GM23338 (cell line): ENCODE measurements at regions not wholly inside any gene's neighbourhood (a gene's known extent, or its start where the extent isn't known, plus 50 kb on each side); places are given as distances from the start of the nearest gene placed in this dataset.

Source experiments
- ATAC-seq: fragments of 200-7000 bp; cut with Tn5 transposase; 3 replicates; pipeline ENCODE4 v1.9.1; 2020
- DNase-seq: peaks from one replicate; pipeline ENCODE4 v3.0.0-alpha.2; 2015; ENCODE audit warnings: low spot score
- H2AFZ ChIP-seq: fragments of 200-600 bp; sonication (generic); 2 replicates; pipeline ENCODE4 v1.8.0; 2016; ENCODE audit warnings: antibody characterized with exemption, mild to moderate bottlenecking, moderate library complexity
- H3F3A ChIP-seq: fragments of 200-600 bp; sonication (generic); replicated peaks from 2 replicates; pipeline ENCODE4 v1.8.0; 2017; ENCODE audit warnings: antibody characterized with exemption, mixed run types, low read depth
- H3K27ac ChIP-seq: fragments of 200-600 bp; sonication (generic); 2 replicates; pipeline ENCODE4 v1.6.1; 2016; ENCODE audit warnings: low read depth
- H3K27me3 ChIP-seq: fragments of 200-600 bp; sonication (generic); 2 replicates; pipeline ENCODE4 v1.8.0; 2016; ENCODE audit warnings: mild to moderate bottlenecking, mixed run types, moderate library complexity; ENCODE audit not compliant: insufficient read depth
- H3K36me3 ChIP-seq: fragments of 200-600 bp; sonication (generic); 2 replicates; pipeline ENCODE4 v1.8.0; 2016; ENCODE audit warnings: mild to moderate bottlenecking; ENCODE audit not compliant: insufficient read depth
- H3K4me1 ChIP-seq: fragments of 200-600 bp; sonication (generic); 2 replicates; pipeline ENCODE4 v1.8.0; 2016; ENCODE audit warnings: mild to moderate bottlenecking, moderate library complexity; ENCODE audit not compliant: insufficient read depth
- H3K4me2 ChIP-seq: fragments of 200-600 bp; sonication (generic); 2 replicates; pipeline ENCODE4 v1.7.1; 2017; ENCODE audit warnings: mixed run types
- H3K4me3 ChIP-seq: fragments of 200-600 bp; sonication (generic); 2 replicates; pipeline ENCODE4 v1.6.1; 2016; ENCODE audit warnings: mixed run types
- H3K79me2 ChIP-seq: fragments of 200-600 bp; sonication (generic); replicated peaks from 2 replicates; pipeline ENCODE4 v1.8.0; 2017; ENCODE audit warnings: mild to moderate bottlenecking; ENCODE audit not compliant: insufficient read depth
- H3K9me2 ChIP-seq: fragments of 200-600 bp; sonication (generic); 2 replicates; pipeline ENCODE4 v1.8.0; 2017; ENCODE audit not compliant: insufficient read depth
- H4K20me1 ChIP-seq: fragments of 200-600 bp; sonication (generic); replicated peaks from 2 replicates; pipeline ENCODE4 v1.8.0; 2017; ENCODE audit warnings: mild to moderate bottlenecking; ENCODE audit not compliant: insufficient read depth
- H3K27ac Mint-ChIP-seq: 2 replicates; pipeline ENCODE4 v1.8.0; 2020; ENCODE audit warnings: inconsistent platforms, mild to moderate bottlenecking, moderate library complexity, mixed read lengths
- H3K27me3 Mint-ChIP-seq: 3 replicates; pipeline ENCODE4 v1.8.0; 2022; ENCODE audit warnings: low read depth, mild to moderate bottlenecking, moderate library complexity, mixed read lengths, inconsistent platforms; ENCODE audit not compliant: insufficient read depth, poor library complexity
- H3K36me3 Mint-ChIP-seq: 3 replicates; pipeline ENCODE4 v1.8.0; 2021; ENCODE audit warnings: low read depth, mild to moderate bottlenecking, inconsistent platforms, moderate library complexity, mixed read lengths
- H3K4me1 Mint-ChIP-seq: 3 replicates; pipeline ENCODE4 v1.8.0; 2020; ENCODE audit warnings: mild to moderate bottlenecking, inconsistent platforms, mixed read lengths
- H3K4me3 Mint-ChIP-seq: 3 replicates; pipeline ENCODE4 v1.8.0; 2021; ENCODE audit warnings: moderate library complexity, mild to moderate bottlenecking, inconsistent platforms, mixed read lengths
- H3K9me3 Mint-ChIP-seq: 3 replicates; pipeline ENCODE4 v1.8.0; 2020; ENCODE audit warnings: moderate library complexity, mild to moderate bottlenecking, inconsistent platforms, mixed read lengths
- CREB1 ChIP-seq: fragments of 250-450 bp; sonication (Bioruptor Pico); IDR thresholded peaks from 2 replicates; pipeline ENCODE4 v1.5.0; 2020; ENCODE audit warnings: low read depth, mild to moderate bottlenecking, moderate library complexity
- CTCF ChIP-seq, 2 experiments: fragments of 200-600 bp in 1 of 2; sonication (generic) in 1 of 2; conservative IDR thresholded peaks; 2 replicates each; pipeline versions ENCODE4 v1.5.1 to v1.6.1; 2016 to 2017; ENCODE audit warnings: antibody characterized with exemption in 2 of 2, low read depth in 2 of 2, mild to moderate bottlenecking in 2 of 2, moderate library complexity in 1 of 2
- ETS1 ChIP-seq: IDR thresholded peaks from 2 replicates; pipeline ENCODE4 v1.6.1; 2016; ENCODE audit warnings: antibody characterized with exemption
- EZH2 ChIP-seq: fragments of 200-600 bp; sonication (generic); IDR thresholded peaks from one replicate; pipeline ENCODE4 v1.8.0; 2017; ENCODE audit warnings: antibody characterized with exemption, mild to moderate bottlenecking, low read depth; ENCODE audit not compliant: unreplicated experiment
- EZH2phosphoT487 ChIP-seq: fragments of 200-600 bp; sonication (generic); IDR thresholded peaks from one replicate; pipeline ENCODE4 v1.8.1; 2018; ENCODE audit warnings: antibody characterized with exemption; ENCODE audit not compliant: unreplicated experiment
- JUNB ChIP-seq: IDR thresholded peaks from one replicate; pipeline ENCODE4 v1.6.1; 2016; ENCODE audit warnings: antibody characterized with exemption; ENCODE audit not compliant: unreplicated experiment
- NANOG ChIP-seq: IDR thresholded peaks from 2 replicates; pipeline ENCODE4 v1.6.1; 2016; ENCODE audit warnings: antibody characterized with exemption, borderline replicate concordance
- POLR2AphosphoS5 ChIP-seq: IDR thresholded peaks from 2 replicates; pipeline ENCODE4 v1.6.1; 2016; ENCODE audit warnings: antibody characterized with exemption, low read depth
- REST ChIP-seq: IDR thresholded peaks from one replicate; pipeline ENCODE4 v1.6.1; 2018; ENCODE audit warnings: antibody characterized with exemption; ENCODE audit not compliant: unreplicated experiment
- ZNF462 ChIP-seq: fragments of 250-450 bp; sonication (Bioruptor Pico); IDR thresholded peaks from 2 replicates; pipeline ENCODE4 v1.5.0; 2020; ENCODE audit warnings: mild to moderate bottlenecking, moderate library complexity

GRCh38 chr2:19793132-19793750, 108.5 kb downstream of the TTC32 start:
- no peak overlapping the region for H3K27ac Mint-ChIP-seq
- TF ChIP-seq ETS1: no peak
- no peak for TF ChIP-seq JUNB
- TF ChIP-seq ZNF462 (CRISPR knock-in tag): no peak
- TF ChIP-seq POLR2AphosphoS5: no peak
- no peak for TF ChIP-seq CREB1 (CRISPR knock-in tag)
- no peak for TF ChIP-seq EZH2phosphoT487
- no peak for TF ChIP-seq CTCF (conservative IDR thresholded peaks at IDR 0.05; ENCODE audit: low read depth in 2 of 2)
- no peak for TF ChIP-seq REST
- no peak for TF ChIP-seq EZH2
- no peak for TF ChIP-seq NANOG

More at GRCh38 chr2:19793132-19793750, 108.5 kb downstream of the TTC32 start:
- Mint-ChIP-seq H3K36me3 (no peaks in the 10 kb centered on the region), H3K4me3 (no peak overlapping the region), H3K9me3 (no peaks in the 10 kb centered on the region), H3K27me3 (no peaks in the 10 kb centered on the region), H3K4me1 (no peaks in the 10 kb centered on the region)
- no peaks in the 10 kb centered on the region for H3K36me3 ChIP-seq
- no peaks in the 10 kb centered on the region for H3K27me3 ChIP-seq
- H3K27ac ChIP-seq: no peak overlapping the region
- no peak overlapping the region for H3K4me3 ChIP-seq
- no peaks in the 10 kb centered on the region for H3K4me1 ChIP-seq
- H3K9me2 ChIP-seq: no peaks in the 10 kb centered on the region
- DNase-seq (no peak), ATAC-seq (no peak)
- H3K4me2 ChIP-seq: no peak overlapping the region
- H2AFZ ChIP-seq: no peak overlapping the region
- H3F3A ChIP-seq: no peaks in the 10 kb centered on the region
- H4K20me1 ChIP-seq: no peaks in the 10 kb centered on the region
- H3K79me2 ChIP-seq: no peaks in the 10 kb centered on the region
